ENCODE measurements at regions not wholly inside any gene's neighbourhood (a gene's known extent, or its start where the extent isn't known, plus 50 kb on each side); places are given as distances from the start of the nearest gene placed in this dataset.
"Not testable (repeated sequence)": the region's sequence is repeated elsewhere in the genome, so short reads cannot be mapped to it uniquely, and the experiment has no call there.

DNA sequence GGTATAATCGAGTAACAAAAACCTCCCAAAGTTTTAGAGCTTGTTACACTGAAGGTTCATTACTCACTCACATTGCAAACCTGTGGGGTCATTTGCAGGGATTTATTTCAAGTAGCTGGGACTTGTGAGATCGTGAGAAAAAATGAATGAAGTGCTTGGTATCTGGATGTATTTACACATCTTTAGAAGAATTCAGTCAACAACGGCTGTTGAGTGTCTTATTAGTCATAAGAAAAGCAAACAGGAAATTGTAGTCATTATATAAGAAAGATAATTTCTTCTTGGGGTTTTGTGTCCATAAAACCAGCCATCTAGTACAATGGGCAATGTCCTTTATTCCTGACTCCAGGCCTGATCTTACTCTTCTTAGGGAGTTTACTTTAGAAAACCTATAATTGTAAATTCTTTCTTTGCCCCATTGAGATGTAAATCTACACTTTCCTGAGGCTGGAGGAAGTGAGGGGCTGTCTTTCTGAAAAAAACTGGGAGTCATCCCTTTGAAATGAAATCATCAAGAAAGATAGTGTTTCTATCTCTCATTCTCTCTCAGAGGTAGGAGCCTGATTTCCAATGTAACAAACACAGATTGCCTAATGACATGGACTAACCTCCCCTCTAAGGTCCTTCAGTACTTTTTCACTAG is 202.5 kb upstream of the ASCC3 start:
- Mint-ChIP-seq H3K9me3 (ENCODE audit: low read depth) (no peaks in the 10 kb centered on the region), H3K4me3 (no peak overlapping the region), H3K4me1 (no peaks in the 10 kb centered on the region), H3K27me3 (no peaks in the 10 kb centered on the region), H3K27ac (no peak overlapping the region), H3K36me3 (ENCODE audit: low read depth) (no peaks in the 10 kb centered on the region)
- CTCF ChIA-PET, result no interaction called here
- ATAC-seq (no peak), DNase-seq (no peak)
- POLR2A ChIA-PET, result no interaction called here
- intact Hi-C loops (cut with DNase I, micrococcal nuclease), result no loop called here

DNA sequence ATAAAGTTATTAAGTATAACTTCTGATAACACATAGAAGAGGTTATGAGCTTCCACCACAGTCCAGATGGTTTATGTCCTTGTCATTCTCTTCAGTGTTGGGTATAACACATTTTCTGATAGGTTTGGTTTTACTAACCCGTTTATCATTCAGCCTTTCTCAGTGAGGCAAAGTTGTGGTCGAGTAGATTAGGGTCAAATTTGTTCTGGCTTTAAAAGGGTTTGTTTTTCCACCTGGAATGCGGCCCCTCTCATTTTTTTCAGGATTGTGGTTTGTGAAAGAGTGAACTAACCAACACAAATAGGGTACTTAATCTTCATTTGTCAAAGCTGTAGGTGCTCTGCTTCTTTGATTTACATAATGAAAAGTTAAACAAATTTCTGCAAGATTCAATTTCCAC is 204.2 kb upstream of the ASCC3 start:
- POLR2A ChIA-PET, result no interaction called here
- Mint-ChIP-seq H3K36me3 (ENCODE audit: low read depth) (no peaks in the 10 kb centered on the region), H3K4me1 (no peaks in the 10 kb centered on the region)

DNA sequence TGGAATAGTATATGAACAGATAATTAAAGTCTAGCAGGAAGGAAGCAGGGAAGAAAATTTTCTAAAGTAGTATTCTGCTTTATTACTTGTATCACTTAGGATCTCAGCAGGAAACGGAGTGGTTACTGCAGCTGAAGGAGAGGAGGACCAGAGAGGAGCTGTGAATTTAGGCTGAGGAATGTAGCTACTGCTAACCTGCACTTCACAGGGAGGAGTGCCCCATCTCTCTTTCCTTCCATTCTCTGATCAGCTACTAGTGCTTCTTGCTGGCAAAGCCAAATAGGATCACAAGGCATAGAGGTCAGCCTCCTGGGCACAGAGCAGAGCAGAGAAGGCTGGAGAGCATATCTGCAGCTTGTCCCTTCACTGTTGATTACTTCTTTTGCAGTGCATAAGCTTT is 205.3 kb upstream of the ASCC3 start:
- Mint-ChIP-seq H3K4me1 (no peaks in the 10 kb centered on the region), H3K36me3 (ENCODE audit: low read depth) (no peaks in the 10 kb centered on the region), H3K9me3 (ENCODE audit: low read depth) (peaks cover 12% of the 10 kb centered on the region), H3K27me3 (no peaks in the 10 kb centered on the region), H3K4me3 (no peak overlapping the region), H3K27ac (no peak overlapping the region)
- intact Hi-C loops (cut with DNase I, micrococcal nuclease), result no loop called here
- CTCF ChIA-PET, result no interaction called here
- ATAC-seq, result no peak
- POLR2A ChIA-PET, result no interaction called here
- DNase-seq, result no peak

More for the DNA sequence above, 204.2 kb upstream of the ASCC3 start:
- intact Hi-C loops (cut with DNase I, micrococcal nuclease), result no loop called here
- DNase-seq, result no peak
- no peak overlapping the region for H3K4me3 Mint-ChIP-seq
- ATAC-seq, result no peak
- no peak overlapping the region for H3K27ac Mint-ChIP-seq
- H3K9me3 Mint-ChIP-seq (ENCODE audit: low read depth), result peaks cover 4% of the 10 kb centered on the region
- CTCF ChIA-PET, result interaction anchor here (1.3 kb wide), 1 partner anchor 11 kb away, joined by 3 read pairs; no protein-coding TSS in a partner anchor
- no peaks in the 10 kb centered on the region for H3K27me3 Mint-ChIP-seq

DNA sequence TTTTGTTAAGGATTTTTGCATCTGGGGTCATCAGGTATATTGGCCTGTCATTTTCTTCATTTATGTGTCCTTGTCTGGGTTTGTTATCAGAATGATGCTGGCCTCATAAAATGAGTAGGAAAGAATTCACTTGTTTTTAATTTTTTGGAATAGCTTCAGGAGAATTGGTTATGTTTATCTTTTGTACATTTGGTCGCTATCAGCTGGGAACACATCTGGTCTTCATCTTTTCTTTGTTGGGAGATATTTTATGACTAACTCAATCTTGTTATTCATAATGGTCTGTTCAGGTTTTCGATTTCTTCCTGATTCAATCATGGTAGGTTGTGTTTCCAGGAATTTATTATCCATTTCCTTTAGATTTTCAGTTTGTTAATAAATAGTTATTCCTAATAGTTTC is 207.5 kb upstream of the ASCC3 start:
- ATAC-seq (no peak), DNase-seq (no peak)
- Mint-ChIP-seq H3K9me3 (ENCODE audit: low read depth) (peaks cover 15% of the 10 kb centered on the region), H3K27me3 (no peaks in the 10 kb centered on the region), H3K27ac (no peak overlapping the region), H3K36me3 (ENCODE audit: low read depth) (no peaks in the 10 kb centered on the region), H3K4me3 (no peak overlapping the region), H3K4me1 (no peaks in the 10 kb centered on the region)
- ChIA-PET CTCF (no interaction called here), POLR2A (no interaction called here)
- intact Hi-C loops (cut with DNase I, micrococcal nuclease), result no loop called here

DNA sequence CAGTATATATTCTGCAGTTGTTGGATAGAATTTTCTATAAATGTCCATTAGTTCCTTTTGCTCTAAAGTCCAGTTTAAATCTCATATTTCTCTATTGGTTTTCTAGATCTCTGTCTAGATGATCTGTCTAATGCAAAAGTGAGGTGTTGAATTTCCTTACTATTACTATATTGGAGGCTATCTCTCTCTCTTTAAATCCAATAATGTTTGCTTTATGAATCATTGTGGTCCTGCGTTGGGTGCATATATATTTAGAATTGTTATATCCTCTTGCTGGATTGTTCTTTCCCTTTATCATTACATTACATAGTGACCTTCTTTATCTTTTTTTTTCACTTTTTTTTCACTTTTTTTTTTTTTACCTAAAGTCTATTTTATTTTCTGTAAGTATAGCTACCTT is 208.5 kb upstream of the ASCC3 start:
- Mint-ChIP-seq H3K27ac (no peak overlapping the region), H3K27me3 (no peaks in the 10 kb centered on the region), H3K9me3 (ENCODE audit: low read depth) (peaks cover 15% of the 10 kb centered on the region), H3K36me3 (ENCODE audit: low read depth) (no peaks in the 10 kb centered on the region), H3K4me3 (no peak overlapping the region), H3K4me1 (no peaks in the 10 kb centered on the region)
- intact Hi-C loops (cut with DNase I, micrococcal nuclease), result no loop called here
- ChIA-PET POLR2A (no interaction called here), CTCF (no interaction called here)
- DNase-seq (no peak), ATAC-seq (no peak)

DNA sequence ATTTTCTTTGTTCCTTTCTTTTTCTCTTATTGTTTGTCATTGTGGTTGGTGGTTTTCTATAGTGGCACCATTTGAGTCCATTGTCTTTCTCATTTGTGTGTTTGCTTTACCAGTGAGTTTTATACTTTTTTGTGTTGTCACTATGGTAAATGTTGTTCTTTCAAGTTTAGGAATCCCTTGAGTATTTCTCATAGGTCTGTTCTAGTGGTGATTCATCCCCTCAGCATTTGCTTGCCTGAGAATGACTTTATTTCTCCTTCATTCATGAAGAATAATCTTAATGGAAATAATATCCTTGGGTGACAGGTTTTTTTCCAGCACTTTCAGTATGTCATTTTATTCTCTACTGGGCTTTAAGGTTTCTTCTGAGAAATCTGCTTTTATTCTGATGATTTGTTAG is 209.2 kb upstream of the ASCC3 start:
- POLR2A ChIA-PET, result no interaction called here
- Mint-ChIP-seq H3K4me1 (no peaks in the 10 kb centered on the region), H3K9me3 (ENCODE audit: low read depth) (peaks cover 15% of the 10 kb centered on the region), H3K27ac (no peak overlapping the region), H3K4me3 (no peak overlapping the region), H3K36me3 (ENCODE audit: low read depth) (no peaks in the 10 kb centered on the region), H3K27me3 (no peaks in the 10 kb centered on the region)
- intact Hi-C loops (cut with DNase I, micrococcal nuclease), result no loop called here
- CTCF ChIA-PET, result no interaction called here
- ATAC-seq (no peak), DNase-seq (no peak)

DNA sequence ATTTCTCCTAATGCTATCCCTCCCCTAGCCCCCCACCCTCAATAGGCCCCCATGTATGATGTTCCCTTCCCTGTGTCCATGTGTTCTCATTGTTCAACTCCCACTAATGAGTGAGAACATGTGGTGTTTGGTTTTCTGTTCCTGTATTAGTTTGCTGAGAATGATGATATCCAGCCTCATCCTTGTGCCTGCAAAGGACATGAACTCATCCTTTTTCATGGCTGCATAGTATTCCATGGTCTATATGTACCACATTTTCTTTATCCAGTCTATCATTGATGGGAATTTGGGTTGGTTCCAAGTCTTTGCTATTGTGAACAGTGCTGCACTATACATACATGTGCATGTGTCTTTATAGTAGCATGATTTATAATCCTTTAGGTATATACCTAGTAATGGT is 217.5 kb upstream of the ASCC3 start:
- DNase-seq; H3K27ac Mint-ChIP-seq; intact Hi-C loops (cut with DNase I, micrococcal nuclease); H3K36me3 Mint-ChIP-seq (ENCODE audit: low read depth); ATAC-seq; POLR2A ChIA-PET; H3K27me3 Mint-ChIP-seq; H3K9me3 Mint-ChIP-seq (ENCODE audit: low read depth); H3K4me1 Mint-ChIP-seq; CTCF ChIA-PET; H3K4me3 Mint-ChIP-seq: not testable (repeated sequence)

DNA sequence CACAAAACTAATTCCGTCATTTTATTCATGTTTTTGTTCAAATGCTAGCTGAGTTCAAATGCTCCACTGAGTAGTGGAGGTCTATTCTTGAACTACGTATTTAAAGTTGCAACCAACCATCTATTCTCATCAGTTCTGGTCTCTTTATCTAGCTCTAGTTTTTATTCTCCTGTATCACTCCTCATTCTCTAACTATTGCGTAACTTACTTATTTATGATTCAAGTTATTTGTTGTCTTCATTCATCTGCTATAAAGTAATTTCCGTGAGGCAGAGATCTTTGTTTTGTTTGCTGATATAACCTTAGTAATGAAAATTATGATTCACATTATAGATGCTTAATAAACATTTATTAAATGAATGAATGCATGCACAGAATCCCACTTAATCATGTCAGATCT is 221.6 kb upstream of the ASCC3 start:
- intact Hi-C loops (cut with DNase I, micrococcal nuclease), result no loop called here
- ChIA-PET POLR2A (no interaction called here), CTCF (no interaction called here)
- Mint-ChIP-seq H3K27me3 (no peaks in the 10 kb centered on the region), H3K36me3 (ENCODE audit: low read depth) (no peaks in the 10 kb centered on the region), H3K4me1 (no peaks in the 10 kb centered on the region), H3K4me3 (no peak overlapping the region), H3K9me3 (ENCODE audit: low read depth) (peaks cover 5% of the 10 kb centered on the region), H3K27ac (no peak overlapping the region)
- DNase-seq (no peak), ATAC-seq (no peak)

DNA sequence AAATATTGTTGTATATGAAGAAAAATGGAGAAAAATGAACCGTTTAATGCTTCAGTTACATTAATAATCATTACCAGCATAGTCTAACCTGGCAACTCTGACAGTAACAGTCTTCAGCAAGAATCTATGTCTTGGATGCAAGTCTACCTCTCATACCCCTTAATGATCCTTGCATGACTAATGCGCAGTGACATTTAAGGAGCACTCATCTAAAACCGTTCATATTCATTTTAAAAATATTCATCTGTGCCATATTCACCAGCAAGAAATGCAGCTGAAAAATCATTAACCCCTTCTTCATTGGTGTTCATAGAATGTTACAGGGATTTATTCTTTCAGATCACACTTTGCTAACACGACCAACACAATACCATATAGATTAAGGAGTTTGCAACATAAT is 227.2 kb upstream of the ASCC3 start:
- ATAC-seq, result no peak
- H3K4me1 Mint-ChIP-seq, result no peaks in the 10 kb centered on the region
- intact Hi-C loops (cut with DNase I, micrococcal nuclease), result no loop called here
- ChIA-PET POLR2A (no interaction called here), CTCF (no interaction called here)
- no peaks in the 10 kb centered on the region for H3K36me3 Mint-ChIP-seq (ENCODE audit: low read depth)
- H3K4me3 Mint-ChIP-seq, result no peak overlapping the region
- no peak for DNase-seq
- H3K27me3 Mint-ChIP-seq, result no peaks in the 10 kb centered on the region
- H3K27ac Mint-ChIP-seq, result no peak overlapping the region
- H3K9me3 Mint-ChIP-seq (ENCODE audit: low read depth), result no peaks in the 10 kb centered on the region

DNA sequence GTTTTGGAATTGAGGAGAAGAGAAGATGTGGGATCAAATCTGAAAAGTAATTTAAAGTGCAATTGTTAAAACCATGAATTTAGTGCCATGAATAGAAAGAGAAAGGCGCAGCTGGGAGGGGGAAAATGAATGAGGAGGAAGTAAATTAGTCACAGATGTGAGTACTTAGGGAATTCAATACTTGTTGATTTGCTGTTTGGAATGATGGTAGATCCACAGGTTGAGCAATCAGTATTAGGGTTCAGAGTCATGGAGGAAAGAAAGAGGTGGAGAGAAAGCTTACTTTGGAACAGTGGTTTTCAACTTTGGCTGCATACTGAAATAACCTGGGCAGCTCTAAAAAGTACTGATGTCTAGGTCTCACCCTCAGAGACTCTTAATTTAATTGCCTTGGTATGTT is 229.7 kb upstream of the ASCC3 start:
- DNase-seq (no peak), ATAC-seq (no peak)
- POLR2A ChIA-PET, result no interaction called here
- no peaks in the 10 kb centered on the region for H3K27me3 Mint-ChIP-seq
- intact Hi-C loops (cut with DNase I, micrococcal nuclease), result no loop called here
- CTCF ChIA-PET, result no interaction called here
- no peak overlapping the region for H3K4me3 Mint-ChIP-seq
- no peaks in the 10 kb centered on the region for H3K9me3 Mint-ChIP-seq (ENCODE audit: low read depth)
- H3K4me1 Mint-ChIP-seq, result no peaks in the 10 kb centered on the region
- no peaks in the 10 kb centered on the region for H3K36me3 Mint-ChIP-seq (ENCODE audit: low read depth)
- H3K27ac Mint-ChIP-seq, result no peak overlapping the region

DNA sequence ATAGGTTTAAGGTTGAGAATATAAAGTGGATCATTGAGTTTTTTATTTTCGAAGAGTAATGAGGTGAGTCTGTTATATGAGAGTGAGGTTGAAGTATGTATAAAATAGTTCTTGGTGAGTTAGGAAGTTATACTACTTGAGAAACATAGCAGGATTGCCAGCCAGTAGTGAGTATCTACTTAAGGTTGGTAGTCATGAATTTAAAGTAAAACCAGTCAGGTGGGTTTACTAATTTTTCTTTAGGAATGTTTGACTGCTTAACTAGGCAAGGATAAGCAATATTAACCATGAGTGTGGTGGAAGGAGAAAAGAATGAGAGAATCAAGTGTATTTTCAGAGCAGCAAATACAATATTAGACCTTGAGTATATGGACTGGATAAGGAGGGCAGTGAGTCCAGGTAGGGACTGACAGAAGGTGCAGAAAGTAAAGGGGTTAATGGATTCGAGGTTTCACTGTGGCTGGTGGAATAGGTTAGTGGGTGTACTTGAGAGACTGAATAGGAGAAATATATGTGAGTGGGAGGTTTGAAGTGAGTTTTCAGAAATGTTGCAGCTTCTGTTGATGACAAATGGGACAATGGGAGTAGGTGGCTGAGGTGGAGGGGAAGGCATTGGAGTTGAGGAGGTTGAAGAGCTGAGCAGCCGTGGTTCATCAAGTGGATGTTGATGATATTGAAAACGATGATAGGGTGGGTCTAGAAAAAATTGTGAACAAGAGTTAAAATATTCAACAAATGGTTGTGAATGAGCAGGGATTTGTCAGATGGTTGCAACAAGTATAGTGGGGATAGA is 232.5 kb upstream of the ASCC3 start:
- Mint-ChIP-seq H3K36me3 (ENCODE audit: low read depth) (no peaks in the 10 kb centered on the region), H3K27me3 (no peaks in the 10 kb centered on the region), H3K4me1 (no peaks in the 10 kb centered on the region), H3K4me3 (no peak overlapping the region), H3K9me3 (ENCODE audit: low read depth) (no peaks in the 10 kb centered on the region), H3K27ac (no peak overlapping the region)
- no peak for ATAC-seq
- no peak for DNase-seq
- intact Hi-C loops (cut with DNase I, micrococcal nuclease), result no loop called here
- ChIA-PET POLR2A (no interaction called here), CTCF (no interaction called here)

DNA sequence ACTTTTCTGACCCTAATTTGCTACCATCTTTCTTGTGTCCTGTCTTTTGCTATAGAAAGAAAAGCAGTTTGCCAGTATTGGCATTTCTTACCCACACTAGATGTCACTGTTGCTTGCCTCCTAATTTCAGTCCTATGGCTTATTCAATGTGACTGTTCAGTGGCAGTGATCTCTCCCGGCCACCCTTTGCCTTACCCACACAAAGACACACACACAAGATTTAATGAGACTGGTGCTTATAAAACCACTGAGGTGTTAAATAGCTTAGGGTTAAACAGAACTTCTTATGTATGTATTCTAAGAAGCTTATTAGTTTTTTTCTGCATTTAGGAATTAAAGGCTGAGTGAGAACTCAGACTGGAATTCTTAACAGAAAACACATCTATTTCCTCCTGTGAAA is 233.6 kb upstream of the ASCC3 start:
- H3K36me3 Mint-ChIP-seq (ENCODE audit: low read depth), result no peaks in the 10 kb centered on the region
- no peak overlapping the region for H3K4me3 Mint-ChIP-seq
- CTCF ChIA-PET, result no interaction called here
- intact Hi-C loops (cut with DNase I, micrococcal nuclease), result no loop called here
- ATAC-seq, result no peak
- no peak overlapping the region for H3K27ac Mint-ChIP-seq
- H3K4me1 Mint-ChIP-seq, result no peaks in the 10 kb centered on the region
- no peaks in the 10 kb centered on the region for H3K9me3 Mint-ChIP-seq (ENCODE audit: low read depth)
- POLR2A ChIA-PET, result no interaction called here
- H3K27me3 Mint-ChIP-seq, result no peaks in the 10 kb centered on the region
- no peak for DNase-seq
